Activated CD4-positive, alpha-beta T cell treated with anti-CD3 and anti-CD28 coated beads for 1 hour (primary cell): ENCODE measurements at regions not wholly inside any gene's neighbourhood (a gene's known extent, or its start where the extent isn't known, plus 50 kb on each side); places are given as distances from the start of the nearest gene placed in this dataset.
"Not testable (repeated sequence)": the region's sequence is repeated elsewhere in the genome, so short reads cannot be mapped to it uniquely, and the experiment has no call there.

Experiments used
- DNase-seq: peaks from one replicate; pipeline ENCODE4 v3.0.0-alpha.2; 2020

DNA sequence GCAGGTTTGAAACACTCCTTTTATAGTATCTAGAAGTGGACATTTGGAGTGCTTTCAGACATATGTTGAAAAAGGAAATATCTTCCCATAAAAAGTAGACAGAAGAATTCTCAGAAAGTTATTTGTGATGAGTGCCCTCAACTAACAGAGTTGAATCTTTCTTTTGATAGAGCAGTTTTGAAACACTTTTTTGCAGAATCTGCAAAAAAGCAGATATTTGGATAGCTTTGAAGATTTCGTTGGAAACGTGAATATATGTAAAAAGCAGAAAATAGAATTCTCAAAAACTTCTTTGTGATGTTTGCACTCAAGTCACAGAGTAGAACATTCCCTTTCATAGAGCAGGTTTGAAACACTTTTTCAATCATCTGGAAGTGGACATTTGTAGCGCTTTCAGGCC lies 676.4 kb upstream of the ZNF337 start:
- not testable (repeated sequence) for DNase-seq

DNA sequence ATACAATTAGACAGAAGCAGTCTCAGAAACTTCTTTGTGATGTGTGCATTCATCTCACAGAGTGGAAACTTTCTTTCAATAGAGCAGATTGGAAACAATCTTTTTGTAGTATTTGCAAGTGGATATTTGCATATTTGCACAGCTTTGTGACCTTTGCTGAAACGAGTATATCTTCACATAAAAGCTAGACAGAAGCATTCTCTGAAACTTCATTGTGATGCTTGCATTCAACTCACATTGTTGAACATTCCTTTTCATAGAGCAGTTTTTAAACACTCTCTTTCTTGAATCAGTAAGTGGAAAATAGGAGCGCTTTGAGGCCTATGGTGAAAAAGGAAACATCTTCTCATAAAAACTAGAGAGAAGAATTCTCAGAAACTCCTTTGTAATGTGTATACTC lies 657.9 kb upstream of the ZNF337 start:
- no peak for DNase-seq

DNA sequence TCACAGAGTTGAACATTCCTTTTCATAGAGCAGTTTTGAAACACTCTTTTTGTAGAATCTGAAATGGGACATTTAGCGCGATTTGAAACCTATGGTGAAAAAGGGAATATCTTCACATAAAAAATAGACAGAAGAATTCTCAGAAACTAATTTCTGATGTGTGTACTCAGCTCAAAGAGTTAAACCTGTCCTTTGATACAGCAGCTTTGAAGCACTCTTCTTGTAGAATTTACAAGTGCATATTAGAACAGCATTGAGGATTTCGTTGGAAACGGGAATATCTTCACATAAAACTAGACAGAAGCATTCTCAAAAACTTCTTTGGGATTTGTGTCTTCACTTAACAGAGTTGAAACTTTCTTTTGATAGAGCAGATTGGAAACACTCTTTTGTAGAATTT lies 650.7 kb upstream of the ZNF337 start:
- DNase-seq = no peak

DNA sequence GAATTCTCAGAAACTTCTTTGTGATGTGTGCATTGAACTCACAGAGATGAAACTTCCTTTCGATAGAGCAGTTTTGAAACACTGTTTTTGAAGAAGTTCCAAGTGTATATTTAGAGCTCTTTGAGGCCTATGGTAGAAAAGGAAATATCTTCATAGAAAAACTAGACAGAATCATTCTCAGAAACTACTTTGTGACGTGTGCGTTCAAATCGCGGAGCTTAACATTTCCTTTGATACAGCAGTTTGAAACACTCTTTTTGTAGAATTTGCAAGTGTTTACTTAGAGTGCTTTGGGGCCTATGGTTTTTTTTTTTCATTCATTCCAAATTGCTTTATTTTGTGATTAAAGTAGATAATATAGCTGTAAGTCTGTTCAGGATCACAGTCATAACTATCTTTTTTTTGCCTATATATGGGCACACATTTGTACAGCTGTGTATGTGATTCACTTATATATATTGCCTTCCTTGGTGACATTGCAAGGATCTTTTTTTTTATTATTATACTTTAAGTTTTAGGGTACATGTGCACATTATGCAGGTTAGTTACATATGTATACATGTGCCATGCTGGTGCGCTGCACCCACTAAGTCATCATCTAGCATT lies 643.9 kb upstream of the ZNF337 start:
- DNase-seq = not testable (repeated sequence)

DNA sequence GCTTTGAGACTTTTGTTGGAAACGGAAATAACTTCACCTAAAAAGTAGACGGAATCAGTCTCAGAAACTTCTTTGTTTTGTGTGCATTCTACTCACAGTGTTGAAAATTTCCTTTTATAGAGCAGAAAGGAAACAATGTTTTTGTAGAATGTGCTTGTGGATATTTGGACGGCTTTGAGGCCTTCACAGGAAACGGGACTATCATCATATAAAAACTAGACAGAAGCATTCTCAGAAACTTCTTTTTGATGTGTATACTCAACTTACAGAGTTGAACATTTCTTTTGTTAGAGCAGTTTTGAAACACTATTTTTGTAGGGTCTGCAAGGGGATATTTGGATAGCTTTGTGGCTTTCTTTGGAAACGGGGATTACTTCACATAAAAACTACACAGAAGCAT lies 627.5 kb upstream of the ZNF337 start:
- DNase-seq = no peak

DNA sequence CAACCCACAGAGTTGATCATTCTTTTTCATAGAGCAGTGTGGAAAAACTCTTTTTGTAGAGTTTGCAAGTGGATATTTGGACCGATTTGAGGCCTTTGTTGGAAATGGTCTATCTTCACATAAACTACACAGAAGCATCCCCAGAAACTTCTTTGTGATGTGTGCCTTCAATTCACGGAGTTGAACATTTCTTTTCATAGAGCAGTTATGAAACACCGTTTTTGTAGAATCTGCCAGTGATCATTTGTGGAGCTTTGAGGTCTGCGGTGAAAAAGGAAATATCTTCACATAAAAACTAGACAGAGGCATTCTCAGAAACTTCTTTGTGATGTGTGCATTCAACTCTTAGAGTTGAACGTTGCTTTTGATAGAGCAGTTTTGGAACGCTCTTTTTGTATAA lies 618.4 kb upstream of the ZNF337 start:
- DNase-seq = no peak

DNA sequence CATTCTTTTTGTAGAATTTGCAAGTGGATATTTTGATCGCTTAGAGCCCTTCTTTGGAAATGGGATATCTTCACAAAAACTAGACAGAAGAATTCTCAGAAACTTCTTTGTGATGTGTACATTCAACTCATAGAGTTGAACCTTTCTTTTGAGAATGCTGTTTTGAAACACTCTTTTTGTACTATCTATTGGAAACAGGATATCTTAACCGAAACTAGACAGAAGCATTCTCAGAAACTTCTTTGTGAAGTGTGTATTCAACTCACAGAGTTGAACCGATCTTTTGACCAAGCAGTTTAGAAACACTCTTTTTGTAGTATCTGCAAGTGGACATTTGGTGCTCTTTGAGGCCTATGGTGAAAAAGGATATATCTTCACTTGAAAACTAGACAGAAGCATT lies 613.1 kb upstream of the ZNF337 start:
- not testable (repeated sequence) for DNase-seq

DNA sequence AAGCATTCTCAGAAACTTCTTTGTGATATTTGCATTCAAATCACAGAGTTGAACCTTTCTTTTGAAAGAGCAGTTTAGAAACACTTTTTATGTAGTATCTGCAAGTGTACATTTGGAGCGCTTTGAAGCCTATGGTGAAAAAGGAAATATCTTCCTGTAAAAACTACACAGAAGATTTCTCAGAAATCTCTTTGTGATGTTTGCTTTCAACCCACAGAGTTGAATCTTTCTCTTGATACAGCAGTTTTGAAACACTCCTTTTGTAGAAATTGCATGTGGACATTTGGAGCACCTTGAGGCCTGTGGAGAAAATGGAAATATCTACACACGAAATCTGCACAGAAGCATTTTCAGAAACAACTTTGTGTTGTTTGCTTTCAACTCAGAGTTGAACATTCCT lies 612.3 kb upstream of the ZNF337 start:
- no peak for DNase-seq

DNA sequence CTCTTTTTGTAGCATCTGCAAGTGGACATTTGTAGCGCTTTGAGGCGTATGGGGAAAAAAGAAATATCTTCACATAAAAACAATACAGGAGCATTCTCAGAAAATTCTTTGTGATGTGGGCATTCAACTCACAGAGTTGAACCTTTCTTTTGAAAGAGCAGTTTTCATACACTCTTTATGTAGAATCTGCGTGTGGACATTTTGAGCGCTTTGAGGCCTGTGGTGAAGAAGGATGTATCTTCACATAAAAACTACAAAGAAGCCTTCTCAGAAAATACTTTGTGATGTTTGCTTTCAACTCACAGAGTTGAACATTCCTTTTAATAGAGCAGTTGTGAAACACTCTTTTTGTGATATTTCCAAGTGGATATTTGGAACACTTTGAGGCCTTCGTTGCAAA lies 598.4 kb upstream of the ZNF337 start:
- DNase-seq = no peak

DNA sequence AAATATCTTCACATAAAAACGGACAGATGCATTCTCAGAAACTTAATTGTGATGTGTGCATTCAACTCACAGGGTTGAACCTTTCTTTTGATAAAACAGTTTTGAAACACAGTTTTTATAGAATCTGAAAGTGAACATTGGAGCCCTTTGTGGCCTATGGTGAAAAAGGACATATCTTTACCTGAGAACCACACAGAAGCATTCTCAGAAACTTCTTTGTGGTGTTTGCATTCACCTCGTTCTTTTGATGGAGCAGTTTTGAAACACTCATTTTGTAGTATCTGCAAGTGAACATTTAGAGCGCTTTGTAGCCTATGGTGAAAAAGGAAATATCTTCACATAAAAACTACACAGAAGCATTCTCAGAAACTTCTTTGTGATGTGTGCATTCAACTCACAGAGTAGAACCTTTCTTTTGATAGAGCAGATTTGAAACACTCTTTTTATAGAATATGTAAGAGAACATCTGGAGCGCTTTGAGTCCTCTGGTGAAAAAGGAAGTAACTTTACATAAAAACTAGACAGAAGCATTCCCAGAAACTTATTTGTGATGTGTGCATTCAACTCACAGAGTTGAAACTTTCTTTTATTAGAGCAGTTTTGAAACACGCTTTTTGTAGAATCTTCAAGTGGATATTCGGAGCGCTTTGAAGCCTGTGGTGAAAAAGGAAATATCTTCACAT lies 591.9 kb upstream of the ZNF337 start:
- DNase-seq = not testable (repeated sequence)

DNA sequence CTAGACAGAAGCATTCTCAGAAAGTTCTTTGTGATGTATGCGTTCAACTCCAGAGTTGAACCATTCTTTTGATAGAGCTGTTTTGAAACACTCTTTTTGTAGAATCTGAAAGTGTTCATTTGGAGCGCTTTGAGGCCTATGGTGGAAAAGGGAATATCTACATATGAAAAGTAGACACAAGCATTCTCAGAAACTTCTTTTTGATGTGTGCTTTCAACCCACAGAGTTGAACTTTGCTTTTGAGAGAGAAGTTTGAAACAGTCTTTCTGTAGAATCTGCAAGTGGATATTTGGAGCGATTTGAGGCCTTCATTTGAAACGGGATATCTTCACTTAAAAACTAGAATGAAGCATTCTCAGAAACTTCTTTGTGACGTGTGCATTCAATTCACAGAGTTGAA lies 582.6 kb upstream of the ZNF337 start:
- no peak for DNase-seq

DNA sequence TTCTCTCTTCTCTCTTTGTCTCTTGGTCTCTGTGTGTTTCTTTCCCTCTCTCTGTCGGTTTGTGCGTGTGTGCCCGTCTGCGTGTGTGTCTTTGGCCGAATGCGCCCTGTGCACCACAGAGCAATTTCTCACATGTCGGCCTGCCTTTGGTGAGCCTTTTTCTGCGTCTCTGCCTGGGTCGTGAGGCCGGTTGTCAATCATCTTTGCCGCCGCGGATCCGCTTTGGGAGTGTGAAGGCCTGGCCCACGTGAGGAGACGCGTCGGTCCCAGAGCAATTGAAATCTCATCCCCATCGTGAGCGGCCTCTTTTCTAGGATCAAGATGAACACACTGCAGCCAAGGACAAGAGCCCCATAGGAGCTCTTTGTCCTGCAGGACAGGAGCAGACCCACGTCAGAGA lies 580.7 kb upstream of the ZNF337 start:
- no peak for DNase-seq

DNA sequence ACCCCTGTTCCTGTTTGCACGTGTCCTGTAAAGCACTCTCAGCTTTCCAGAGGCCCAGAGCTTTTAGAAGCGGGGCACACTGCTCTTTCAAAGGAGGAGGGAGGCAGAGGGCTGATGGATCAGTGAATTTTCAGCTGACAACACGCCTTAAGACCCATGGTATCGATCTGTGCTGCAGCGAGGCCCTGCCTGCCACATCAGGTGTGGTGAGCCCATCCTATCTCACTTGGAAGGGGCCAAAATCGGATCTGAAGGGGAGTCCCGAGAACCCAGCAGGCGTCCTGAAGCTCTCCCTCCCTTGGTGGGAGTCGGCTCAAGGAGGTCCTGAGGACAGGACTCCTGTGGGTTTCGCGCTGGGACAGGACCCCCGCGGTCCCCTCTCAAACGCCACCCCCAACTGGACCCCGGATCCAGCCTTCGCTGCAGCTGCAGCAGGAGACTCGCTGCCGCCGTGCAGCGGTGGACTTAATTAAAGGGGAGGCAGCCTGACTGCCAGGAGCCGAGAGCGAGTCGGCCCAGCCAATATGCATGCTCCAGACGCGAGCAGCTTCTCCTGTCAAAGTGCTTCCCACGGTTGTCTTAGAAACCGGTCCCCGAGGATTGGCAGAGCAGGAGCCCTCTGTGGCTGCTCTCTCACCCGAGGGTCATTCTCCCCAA lies 580.0 kb upstream of the ZNF337 start:
- no peak for DNase-seq

DNA sequence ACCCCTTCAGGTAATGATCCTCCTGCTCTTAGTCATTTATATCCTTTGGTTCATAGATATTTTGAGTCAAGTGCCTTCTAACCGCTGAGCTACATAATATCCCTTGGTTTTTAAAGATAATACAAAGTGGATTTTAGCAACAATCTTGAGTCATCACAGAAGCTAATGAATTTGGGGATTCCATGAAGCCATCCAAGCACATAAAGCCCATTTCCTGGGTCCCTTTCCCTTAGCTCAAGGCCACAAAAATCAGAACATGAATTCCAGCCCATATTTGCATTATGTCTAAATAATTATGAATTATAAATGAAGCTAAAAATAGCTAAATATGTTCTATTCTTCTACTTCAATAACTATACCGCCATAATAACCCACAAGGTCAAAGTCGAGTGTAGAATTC lies 572.1 kb upstream of the ZNF337 start:
- DNase-seq = not testable (repeated sequence)

DNA sequence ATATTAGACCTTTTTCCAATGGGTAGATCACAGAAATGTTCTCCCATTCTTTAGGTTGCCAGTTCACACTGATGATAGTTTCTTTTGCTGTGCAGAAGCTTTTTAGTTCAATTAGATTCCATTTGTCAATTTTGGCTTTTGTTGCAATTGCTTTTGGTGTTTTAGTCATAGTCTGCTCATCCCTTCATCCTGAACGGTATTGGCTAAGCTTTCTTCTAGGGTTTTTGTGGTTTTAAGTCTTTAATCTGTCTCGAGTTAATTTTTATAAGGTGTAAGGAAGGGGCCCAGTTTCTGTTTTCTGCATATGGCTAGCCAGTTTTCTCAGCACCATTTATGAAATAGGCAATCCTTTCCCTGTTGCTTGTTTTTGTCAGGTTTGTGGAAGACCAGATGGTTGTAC lies 564.3 kb upstream of the ZNF337 start:
- DNase-seq = not testable (repeated sequence)

DNA sequence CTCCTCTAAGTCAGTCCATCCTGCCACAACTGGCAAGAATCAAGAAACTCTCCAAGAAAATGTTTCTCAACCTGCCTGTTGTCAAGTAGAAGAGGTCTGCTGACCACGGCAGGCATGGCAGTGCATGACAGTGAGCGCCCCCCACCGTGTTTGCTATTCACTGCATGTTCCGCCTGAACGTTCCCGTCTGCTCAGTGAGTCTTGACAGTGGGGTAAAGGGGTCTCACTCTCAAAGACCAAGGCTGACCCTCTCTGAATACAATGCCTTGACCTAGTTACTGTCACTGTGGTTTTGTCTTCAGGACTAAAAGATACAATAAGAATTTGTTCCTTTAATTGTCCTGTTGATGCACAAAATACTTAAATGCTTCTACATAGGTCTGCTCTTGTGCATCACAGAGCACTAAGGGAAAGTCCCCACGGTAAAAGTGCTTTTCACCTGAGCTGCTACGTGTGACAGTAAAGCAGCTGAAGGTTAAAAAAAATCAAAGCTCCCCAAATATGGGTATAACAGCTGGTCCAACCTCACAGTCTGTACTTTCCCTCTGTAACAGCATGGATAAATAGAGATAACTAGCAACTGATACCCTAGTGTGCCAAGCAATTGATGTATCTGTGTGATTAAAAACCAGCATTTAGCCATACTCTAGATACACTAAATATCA lies 555.8 kb upstream of the ZNF337 start:
- not testable (repeated sequence) for DNase-seq

DNA sequence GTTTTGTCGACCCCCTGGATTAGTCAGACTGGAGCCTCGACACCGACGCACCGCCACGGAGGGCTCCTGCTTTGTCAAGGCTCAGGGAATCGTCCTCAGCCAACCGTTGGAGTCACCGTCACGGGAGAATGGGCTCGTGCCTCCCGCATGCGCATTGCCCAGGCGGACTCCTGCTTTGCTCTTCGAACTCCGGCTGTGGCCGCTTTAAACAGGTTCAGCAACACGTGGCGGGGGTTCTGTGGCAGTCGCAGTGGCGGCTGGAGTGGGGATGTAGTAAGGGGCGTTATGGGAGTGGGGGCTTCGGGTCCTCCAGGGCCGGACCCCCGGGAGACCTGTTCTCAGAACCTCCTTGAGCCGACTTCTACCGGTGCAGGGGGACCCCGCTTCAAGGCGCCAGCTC lies 554.7 kb upstream of the ZNF337 start:
- not testable (repeated sequence) for DNase-seq

DNA sequence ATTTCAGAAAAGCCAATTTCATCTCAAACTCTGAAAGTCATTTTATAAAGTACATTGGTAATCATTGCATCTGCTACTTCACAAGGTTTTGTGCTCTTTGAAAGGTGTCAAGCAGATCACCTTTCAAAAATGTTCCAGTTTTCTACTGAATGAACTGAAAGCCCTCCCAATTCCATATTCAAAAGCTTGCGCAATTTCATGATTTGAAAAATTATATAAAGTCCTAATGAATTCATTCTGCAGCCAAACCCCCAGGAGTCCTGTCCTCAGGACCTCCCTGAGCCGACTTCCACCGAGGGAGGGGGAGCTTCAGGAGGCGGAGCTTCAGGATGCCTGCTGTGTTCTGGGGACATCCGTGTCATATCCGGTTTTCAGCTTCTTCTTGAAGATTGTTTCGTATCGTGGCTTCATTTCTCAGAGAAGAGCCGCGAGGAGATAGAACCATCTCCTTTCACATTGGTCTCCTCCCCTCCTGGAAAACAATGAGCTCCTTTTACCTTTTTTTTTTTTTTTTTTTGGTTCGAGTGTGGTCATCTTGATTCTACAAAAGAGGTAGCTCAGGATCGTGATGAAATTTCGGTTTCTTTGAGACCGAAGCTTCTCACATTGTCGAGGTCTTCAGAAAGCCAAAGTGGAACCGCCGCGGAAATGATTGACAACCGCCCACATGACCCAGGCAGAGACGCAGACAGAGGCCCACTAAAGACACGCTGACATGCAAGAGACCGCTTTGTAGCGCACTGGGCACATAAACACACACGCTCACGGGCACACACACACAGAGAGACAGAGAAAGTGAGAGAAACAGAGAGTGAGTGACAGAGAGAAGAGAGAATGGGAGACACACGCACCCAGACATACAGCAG lies 553.8 kb upstream of the ZNF337 start:
- not testable (repeated sequence) for DNase-seq

DNA sequence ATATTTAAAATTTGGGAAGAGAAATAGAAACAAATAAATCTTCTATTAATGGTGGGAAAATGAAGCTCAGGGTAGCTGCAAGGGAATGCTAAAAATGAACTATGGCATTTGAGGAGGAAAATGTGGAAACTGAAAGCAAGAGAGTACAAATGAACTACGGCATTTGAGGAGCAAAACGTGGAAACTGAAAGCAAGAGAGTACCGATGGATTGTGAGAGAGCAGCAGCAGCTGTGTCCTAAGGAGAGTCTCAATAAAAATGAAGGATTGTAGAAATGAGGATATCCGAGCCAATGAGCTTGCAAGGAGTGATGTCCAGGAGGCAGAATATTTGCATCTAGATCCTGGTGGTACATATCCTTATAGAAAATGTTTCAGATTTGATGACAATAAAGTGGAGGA lies 547.1 kb upstream of the ZNF337 start:
- no peak for DNase-seq

DNA sequence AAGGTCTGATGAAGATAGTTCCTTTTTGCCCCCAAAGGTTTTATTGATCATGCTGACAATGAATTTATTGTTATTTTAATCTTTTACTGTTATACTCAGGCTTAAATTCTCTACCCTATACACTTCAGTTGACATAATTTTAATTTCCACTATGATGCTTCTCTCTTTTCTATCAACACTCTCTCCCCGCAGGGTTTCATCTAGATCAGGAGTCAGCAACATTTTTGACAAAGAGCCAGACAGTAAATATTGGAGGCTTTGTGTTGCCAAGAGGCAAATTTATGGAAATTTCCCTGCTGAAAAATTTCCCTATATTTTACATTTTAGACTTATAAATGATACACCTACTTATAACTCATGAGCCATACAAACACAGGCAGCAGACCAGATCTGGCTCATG lies 524.0 kb upstream of the ZNF337 start:
- not testable (repeated sequence) for DNase-seq

DNA sequence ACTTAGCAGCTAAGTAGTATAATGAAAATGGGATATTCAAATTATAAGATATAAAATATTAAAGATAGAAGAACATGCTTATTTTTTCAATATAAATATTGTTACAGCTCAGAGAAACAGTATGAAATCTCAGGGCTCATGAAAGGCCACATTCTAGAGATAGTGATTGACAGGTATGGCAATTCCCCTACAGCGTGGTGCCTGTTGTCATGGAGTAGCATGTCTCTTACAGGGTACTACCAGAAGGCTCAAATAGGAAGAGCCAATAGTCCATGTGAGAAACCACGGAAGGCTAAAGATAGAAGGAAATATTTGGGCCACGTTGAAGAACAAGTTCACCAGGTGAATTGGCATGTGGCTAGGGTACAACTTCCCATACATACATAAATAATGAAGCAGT lies 522.9 kb upstream of the ZNF337 start:
- DNase-seq = not testable (repeated sequence)

DNA sequence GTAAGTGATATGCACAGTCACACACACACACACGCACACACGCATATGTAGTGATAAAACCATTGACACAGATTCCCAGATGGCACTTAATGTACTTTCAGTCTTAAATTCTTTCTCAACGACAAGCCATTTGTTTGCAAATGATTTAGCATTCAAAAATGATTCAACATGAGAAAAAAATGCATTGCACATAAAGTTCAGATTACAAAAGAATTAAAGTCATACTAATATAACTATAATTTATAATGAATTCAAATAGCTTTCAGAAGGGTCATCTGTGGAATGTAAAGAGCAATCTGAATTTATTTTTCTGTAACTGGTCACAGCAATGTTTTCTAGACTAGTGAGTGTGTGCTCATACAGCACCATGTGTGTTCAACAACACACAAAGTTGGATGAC lies 521.6 kb upstream of the ZNF337 start:
- no peak for DNase-seq

DNA sequence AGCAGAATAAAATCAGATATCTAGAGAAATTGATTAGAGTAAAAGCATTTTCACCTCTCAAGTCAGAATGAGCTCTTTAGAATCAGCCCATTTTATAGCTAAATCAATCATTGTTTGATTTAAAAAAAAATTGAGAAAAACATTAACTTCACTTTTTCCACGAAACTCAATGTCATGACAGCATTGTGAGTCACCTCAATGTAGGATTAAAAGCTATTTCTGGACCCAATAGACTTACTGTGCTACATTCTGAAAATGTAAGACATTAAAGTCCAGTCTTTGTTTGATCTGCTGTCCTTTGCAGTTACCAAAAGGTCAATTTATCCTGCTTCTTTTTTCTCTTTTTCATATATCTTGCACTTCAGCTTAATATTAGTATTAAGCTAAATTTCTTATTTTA lies 519.4 kb upstream of the ZNF337 start:
- DNase-seq = no peak
